PFSK-1 (cell line): ENCODE measurements at regions not wholly inside any gene's neighbourhood (a gene's known extent, or its start where the extent isn't known, plus 50 kb on each side); places are given as distances from the start of the nearest gene placed in this dataset.

Experiments used
- FOXP2 ChIP-seq: optimal IDR thresholded peaks from 2 replicates; pipeline ENCODE3; 2011; ENCODE audit warnings: borderline replicate concordance, control low read depth, inconsistent platforms; ENCODE audit not compliant: insufficient read depth; ENCODE audit errors: extremely low read length, extremely low read depth
- POLR2AphosphoS5 ChIP-seq: IDR thresholded peaks from 2 replicates; pipeline ENCODE4 v1.6.1; 2012; ENCODE audit warnings: low read depth, mild to moderate bottlenecking, control low read depth, low read length, moderate library complexity
- REST ChIP-seq, 2 experiments: IDR thresholded peaks; 2 replicates each; pipeline versions ENCODE4 v1.6.1 to v1.8.0; 2011 to 2012; ENCODE audit warnings: low read depth in 2 of 2, low read length in 2 of 2, control low read depth in 1 of 2, inconsistent platforms in 1 of 2, mild to moderate bottlenecking in 1 of 2, moderate library complexity in 1 of 2; ENCODE audit not compliant: insufficient read depth in 1 of 2
- SIN3A ChIP-seq: IDR thresholded peaks from 2 replicates; pipeline ENCODE4 v1.6.1; 2012; ENCODE audit warnings: mild to moderate bottlenecking, low read length, moderate library complexity, borderline replicate concordance; ENCODE audit not compliant: insufficient read depth
- TAF1 ChIP-seq: IDR thresholded peaks from 2 replicates; pipeline ENCODE4 v1.6.1; 2012; ENCODE audit warnings: low read length, control low read depth, borderline replicate concordance; ENCODE audit not compliant: insufficient read depth

GRCh38 chr5:53785924-53786323 is 225.5 kb downstream of the NDUFS4 start:
- no peak for TF ChIP-seq REST (IDR thresholded peaks at IDR 0.05; ENCODE audit: insufficient read depth in 1 of 2, low read depth in 2 of 2, low read length in 2 of 2)
- TF ChIP-seq TAF1 = no peak
- TF ChIP-seq POLR2AphosphoS5 = no peak
- TF ChIP-seq SIN3A = no peak
- TF ChIP-seq FOXP2 = no peak

GRCh38 chr5:53790026-53790425 is 229.6 kb downstream of the NDUFS4 start:
- TF ChIP-seq SIN3A = no peak
- no peak for TF ChIP-seq TAF1
- no peak for TF ChIP-seq REST (IDR thresholded peaks at IDR 0.05; ENCODE audit: insufficient read depth in 1 of 2, low read depth in 2 of 2, low read length in 2 of 2)
- no peak for TF ChIP-seq POLR2AphosphoS5
- no peak for TF ChIP-seq FOXP2

GRCh38 chr5:53792338-53792737 is 231.9 kb downstream of the NDUFS4 start:
- no peak for TF ChIP-seq REST (IDR thresholded peaks at IDR 0.05; ENCODE audit: insufficient read depth in 1 of 2, low read depth in 2 of 2, low read length in 2 of 2)
- TF ChIP-seq SIN3A = no peak
- TF ChIP-seq FOXP2 = no peak
- no peak for TF ChIP-seq POLR2AphosphoS5
- TF ChIP-seq TAF1 = no peak

GRCh38 chr5:53814819-53815218 is 254.4 kb downstream of the NDUFS4 start:
- TF ChIP-seq POLR2AphosphoS5 = no peak
- TF ChIP-seq REST (IDR thresholded peaks at IDR 0.05; ENCODE audit: insufficient read depth in 1 of 2, low read depth in 2 of 2, low read length in 2 of 2) = no peak
- no peak for TF ChIP-seq FOXP2
- no peak for TF ChIP-seq SIN3A
- no peak for TF ChIP-seq TAF1

- no peak for TF ChIP-seq REST (IDR thresholded peaks at IDR 0.05; ENCODE audit: insufficient read depth in 1 of 2, low read depth in 2 of 2, low read length in 2 of 2)
- no peak for TF ChIP-seq FOXP2
- TF ChIP-seq POLR2AphosphoS5 = no peak
- no peak for TF ChIP-seq SIN3A
These were observed 255.0 kb downstream of the NDUFS4 start for GRCh38 chr5:53815471-53815870.
